ENCODE measurements at regions not wholly inside any gene's neighbourhood (a gene's known extent, or its start where the extent isn't known, plus 50 kb on each side); places are given as distances from the start of the nearest gene placed in this dataset.

DNA sequence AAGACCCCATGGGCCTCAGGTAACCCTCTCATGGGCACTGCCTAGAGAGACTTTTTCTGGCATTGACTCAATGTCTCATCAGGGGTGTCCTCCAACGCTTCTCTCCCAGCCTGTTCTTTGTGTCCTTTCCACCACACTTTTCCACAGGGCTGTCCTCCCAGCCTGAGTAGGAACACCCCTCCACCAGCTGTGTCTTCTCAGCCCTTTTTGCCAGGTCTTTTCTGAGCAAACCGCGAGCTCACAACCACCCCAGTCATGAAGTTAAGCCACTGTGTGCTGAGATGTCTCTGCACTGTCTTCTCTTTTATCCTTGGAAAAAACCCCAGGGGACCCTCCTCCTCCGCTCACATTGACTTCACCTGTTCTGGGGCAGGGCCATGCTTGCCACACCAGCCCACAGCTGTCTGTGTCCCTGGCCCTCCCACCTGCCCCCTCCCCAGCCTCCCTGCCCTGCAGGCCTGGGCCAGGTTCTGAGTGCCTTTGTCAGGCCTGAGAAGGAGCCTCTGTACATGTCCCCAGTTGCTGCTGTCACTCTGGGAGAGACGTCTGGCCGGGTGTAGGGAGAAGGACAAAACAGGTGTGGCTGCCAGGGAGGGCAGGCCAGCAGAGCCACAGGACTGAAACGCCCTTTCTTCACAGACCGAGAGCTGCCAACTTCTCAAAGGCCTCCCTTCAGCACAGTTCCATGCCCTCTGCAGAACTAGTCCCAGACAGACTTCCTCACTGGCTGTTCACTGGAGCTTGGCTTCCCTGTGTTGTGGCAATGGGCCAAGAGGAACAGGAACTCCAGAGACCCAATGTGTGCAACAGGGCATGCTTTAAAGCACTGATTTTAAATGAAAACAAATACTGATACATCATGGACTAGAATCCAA lies 50.5 kb upstream of the PNMA1 start:
- no peak overlapping the region for H3K4me3 ChIP-seq (ENCODE audit: low read depth, low read length)
- TF ChIP-seq, protein P1, sequence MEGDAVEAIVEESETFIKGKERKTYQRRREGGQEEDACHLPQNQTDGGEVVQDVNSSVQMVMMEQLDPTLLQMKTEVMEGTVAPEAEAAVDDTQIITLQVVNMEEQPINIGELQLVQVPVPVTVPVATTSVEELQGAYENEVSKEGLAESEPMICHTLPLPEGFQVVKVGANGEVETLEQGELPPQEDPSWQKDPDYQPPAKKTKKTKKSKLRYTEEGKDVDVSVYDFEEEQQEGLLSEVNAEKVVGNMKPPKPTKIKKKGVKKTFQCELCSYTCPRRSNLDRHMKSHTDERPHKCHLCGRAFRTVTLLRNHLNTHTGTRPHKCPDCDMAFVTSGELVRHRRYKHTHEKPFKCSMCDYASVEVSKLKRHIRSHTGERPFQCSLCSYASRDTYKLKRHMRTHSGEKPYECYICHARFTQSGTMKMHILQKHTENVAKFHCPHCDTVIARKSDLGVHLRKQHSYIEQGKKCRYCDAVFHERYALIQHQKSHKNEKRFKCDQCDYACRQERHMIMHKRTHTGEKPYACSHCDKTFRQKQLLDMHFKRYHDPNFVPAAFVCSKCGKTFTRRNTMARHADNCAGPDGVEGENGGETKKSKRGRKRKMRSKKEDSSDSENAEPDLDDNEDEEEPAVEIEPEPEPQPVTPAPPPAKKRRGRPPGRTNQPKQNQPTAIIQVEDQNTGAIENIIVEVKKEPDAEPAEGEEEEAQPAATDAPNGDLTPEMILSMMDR (IDR thresholded peaks at IDR 0.05; ENCODE audit: insufficient read depth, low read depth, low read length, missing control alignments): no peak
- DNase-seq (ENCODE audit: low read depth): peak; percentile 60

Measured in GM12865 (cell line).